NCI-H2196 (cell line): ENCODE measurements at regions not wholly inside any gene's neighbourhood (a gene's known extent, or its start where the extent isn't known, plus 50 kb on each side); places are given as distances from the start of the nearest gene placed in this dataset.

Experiments used
- DNase-seq: peaks from one replicate; lab custom pipeline; 2025; ENCODE audit not compliant: unreplicated experiment; lab: John Stamatoyannopoulos, UW

DNA sequence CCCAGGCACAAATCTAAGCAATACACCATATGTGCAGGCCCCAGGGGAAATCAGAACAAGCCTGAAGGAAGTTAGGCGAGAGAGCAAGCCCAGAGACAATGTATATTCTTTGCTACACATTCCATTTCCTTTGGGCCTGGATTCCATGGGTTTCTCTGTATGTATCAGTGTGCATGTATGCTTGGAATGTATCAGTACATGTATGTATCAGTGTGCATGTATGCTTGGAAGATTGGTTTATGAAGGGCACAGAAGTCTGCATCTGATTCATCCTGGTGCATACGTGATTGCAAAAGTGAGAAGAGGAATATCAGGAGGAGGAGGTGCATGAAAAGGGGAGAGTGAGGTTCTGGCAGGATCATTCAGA is 232.6 kb upstream of the ANKRD55 start:
- DNase-seq: no peak

DNA sequence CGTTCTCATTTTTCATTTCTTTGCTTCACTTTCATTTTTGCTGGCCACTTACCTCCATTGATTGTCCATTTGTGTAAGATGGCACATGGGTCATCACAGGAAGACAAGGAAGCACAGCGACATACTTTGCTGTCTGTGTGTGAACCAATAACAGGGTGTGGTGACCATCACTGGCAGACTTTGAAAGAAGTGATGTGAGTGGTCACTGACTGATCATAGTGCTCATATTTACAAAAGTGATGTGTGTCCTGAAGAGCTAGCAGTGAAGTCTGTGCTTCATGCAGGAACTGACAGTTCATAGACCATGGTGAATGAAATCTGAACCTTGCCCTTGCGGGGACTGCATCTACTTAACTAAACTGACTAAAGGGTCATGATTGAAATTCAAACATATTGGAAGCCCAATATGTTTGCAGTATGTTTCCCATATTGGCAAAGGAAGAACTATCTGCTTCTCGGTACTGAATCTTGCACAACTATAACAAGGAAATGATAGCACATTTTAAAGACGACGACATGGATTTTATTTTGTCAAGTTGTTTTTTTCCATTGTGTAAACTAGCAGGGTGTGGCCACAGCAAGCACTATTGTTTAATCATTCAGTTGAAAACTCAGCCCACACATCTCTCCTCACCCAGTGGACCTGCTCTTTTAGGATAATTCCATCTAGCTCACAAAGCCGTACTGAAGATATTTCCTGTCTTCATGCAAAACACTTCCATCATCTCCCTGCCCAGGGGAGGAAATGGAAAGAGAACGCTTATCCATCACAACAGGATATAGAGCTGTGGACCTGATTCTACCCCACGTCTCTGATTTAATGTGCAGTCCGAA is 232.0 kb upstream of the ANKRD55 start:
- no peak for DNase-seq

DNA sequence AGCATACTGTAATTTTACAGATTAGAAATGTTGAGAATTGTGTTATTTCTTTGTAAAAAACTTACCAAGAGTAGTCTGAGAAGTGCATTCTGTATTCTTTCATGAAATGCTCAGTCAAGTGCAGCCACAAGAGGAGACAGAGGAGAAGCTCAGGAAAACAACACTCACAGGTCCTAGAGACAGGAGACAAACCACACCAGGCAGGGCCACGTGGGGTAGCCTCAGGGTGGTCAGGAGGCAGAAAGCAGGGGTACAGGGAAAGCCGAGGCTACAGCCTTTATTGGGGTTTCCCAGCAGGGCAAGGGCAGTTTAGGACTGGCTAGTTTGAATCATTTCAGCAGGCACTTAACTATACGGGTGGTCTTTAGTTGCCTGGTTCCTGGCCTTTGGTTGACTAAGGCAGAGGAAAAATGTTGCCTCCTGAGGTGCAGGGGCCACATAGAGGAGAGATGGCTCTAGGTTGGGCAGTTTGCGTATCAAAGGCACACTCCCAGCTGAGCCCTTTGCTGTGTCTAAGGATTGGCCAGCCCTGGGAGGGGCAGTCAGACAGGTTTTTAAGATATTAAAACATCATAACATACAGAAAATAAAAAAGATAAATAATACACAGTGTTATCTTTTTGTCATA is 230.9 kb upstream of the ANKRD55 start:
- no peak for DNase-seq

DNA sequence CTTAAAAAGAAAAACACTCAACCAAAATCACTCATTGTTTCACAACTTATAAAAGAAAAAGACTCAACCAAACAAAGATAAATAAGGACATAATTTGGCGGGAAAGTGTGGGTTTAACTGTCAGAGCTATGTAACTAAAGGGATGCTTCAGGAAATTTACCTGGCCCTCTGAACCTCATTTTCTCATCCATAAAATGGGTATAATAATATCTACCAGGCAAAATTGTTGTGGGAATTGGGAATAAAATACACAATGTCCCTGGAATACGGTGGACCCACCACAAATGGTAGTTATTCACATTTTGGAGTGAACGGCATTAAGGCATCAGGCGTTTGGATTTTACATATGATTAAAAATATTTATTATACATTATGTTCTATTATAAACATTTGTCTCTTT is 228.5 kb upstream of the ANKRD55 start:
- no peak for DNase-seq

DNA sequence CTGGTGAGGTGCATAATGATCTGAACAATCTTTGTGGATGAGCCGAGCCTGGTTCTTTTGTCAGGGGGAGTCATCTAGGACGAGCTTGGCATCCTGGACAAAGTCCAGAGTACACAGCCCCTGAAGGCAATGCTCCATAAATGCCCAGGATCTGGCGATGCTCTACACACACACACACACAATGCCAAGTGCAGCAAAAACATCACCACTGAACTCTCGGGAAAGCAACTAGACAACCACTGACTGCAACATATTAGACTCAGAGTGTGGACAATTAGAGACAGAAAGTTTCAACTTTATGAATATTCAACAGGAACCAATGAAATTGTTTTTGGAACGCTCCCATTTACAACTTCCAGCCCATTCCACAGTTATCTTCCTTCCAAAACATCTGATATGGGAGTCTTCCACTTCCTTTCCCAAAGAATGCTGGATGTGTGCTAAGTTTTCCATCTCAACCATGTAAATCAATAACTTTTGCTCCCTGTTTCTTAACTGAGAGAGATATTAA is 227.6 kb upstream of the ANKRD55 start:
- no peak for DNase-seq

DNA sequence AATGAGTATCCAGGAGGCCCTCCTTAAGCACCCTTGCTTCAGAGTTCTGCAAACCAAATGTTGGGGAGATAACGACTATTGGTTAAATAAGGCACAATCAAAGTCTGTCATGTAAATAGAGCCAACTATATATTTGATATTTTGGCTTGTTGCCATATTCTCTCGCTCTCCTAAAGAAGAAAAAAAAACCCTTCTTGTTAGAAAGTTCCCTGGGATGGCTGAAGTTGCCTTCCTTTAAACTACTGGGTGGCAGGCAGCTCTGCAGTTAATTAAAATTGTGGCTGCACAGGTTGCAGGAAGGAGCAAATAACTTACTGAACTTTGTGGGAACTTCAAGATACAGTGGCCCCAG is 227.0 kb upstream of the ANKRD55 start:
- DNase-seq: no peak

DNA sequence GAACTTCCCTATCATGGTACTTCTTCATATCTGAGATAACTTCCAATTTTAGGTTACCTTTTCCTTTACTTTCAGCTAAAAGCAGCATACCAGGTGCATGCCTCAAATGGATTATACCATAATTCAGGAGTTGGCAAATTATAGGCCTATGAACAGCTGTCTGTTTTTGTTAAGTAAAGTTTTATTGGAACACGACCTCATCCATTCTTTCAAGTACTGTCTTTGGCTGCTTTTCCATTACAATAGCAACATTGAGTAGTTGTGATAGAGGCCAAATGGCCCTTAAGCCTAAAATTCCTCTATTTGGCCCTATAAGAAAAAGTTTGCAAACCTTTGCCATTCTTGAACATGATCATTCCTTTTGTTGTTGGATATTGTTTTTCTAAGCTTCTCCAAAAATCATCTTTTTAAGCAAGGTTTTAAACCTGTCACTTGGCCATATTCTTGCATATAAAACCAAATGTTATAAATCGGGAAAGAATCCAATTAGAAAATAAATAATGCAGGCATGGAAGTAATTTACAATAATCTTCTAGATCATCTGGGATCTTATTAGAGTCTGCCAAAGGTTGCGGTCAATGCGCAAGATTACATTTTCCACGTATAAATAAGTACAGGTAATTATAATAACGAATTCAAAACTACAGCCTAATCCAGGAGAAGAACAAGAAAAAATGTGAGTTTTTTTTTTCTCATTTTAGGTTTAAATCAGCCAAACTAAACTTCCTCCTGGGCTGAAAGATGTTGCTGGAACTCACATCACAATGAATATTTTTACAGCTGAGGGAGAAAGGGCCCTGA is 226.5 kb upstream of the ANKRD55 start:
- DNase-seq: no peak

DNA sequence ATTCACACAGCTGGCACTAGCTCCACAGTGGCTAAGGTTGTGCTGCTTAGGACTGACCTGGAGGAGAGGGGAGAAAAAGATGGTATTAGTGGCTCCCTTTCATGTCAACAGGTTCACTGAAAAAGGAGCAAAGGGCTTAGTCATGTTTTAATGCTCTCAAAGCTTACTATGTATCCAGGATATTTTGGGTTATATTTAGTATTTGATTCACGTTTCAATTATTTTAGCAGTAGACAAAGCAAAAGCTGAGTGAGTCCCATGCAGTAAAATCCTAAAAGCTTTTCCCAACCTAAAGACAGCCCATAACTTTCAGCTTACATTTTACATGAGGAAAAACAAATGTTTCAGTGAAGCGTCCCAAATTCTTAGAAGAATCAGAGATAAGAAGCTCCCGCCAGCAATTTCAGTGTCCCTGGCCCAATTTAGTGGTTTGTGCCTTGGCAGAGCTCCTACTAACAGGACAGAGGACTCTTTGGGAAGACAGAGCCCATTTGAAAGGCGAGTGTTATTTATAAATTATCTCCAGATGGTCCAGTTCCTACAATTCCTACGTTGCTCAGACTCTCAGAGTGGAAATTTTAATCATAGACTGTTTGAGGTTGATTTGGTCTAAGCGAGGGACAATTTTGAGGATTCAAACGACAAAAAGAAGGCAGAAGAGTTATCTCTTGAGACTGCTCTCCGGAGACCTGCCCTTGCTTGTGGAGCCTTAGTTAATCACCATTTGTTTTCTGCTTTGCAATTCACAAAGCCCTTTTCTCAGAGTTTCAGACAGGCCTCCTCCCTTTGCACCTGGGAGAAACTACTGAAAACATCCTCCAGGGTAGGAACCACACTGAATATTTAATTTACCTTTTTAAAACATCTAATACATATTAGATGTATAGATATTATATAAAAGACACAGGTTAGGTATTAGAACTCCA is 225.0 kb upstream of the ANKRD55 start:
- no peak for DNase-seq

DNA sequence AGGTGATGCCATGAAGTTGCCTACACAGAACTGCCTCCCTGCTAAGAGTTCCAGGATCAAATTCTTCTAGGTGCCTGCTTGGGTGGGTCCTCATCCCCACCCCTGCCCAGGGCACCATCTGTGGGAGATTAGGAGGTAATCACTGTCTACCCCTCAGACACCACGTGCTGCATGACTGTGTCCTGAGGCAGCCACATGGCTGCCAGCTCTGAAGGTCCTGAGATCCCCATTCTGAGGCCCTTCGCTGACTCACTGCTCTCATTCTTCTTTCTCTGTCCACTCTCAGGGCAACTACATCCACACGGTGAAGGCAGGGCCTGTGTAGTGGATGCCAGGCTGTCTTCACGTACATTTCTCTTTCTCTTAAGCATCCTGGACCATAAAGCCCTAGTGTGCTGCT is 222.9 kb upstream of the ANKRD55 start:
- DNase-seq: no peak

DNA sequence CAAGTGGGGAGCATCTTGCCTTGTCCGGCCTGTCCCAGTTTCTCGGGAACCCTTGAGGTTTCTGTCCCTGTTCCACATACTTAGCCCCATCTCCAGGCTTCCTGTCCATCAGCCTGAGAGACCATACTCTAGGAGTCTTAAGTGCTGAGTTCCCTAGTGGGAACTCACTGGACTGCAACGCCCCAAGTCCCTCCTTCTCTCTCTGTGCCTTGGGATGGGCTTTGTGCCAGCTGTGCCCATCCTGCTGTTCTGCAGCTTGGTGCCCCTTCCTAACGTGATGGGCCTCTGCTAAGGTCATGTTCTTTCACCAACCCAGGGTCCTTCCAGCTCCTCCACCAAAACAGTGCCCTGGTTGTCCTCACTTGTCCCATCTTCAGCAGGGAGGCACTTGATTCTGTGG is 222.3 kb upstream of the ANKRD55 start:
- no peak for DNase-seq

DNA sequence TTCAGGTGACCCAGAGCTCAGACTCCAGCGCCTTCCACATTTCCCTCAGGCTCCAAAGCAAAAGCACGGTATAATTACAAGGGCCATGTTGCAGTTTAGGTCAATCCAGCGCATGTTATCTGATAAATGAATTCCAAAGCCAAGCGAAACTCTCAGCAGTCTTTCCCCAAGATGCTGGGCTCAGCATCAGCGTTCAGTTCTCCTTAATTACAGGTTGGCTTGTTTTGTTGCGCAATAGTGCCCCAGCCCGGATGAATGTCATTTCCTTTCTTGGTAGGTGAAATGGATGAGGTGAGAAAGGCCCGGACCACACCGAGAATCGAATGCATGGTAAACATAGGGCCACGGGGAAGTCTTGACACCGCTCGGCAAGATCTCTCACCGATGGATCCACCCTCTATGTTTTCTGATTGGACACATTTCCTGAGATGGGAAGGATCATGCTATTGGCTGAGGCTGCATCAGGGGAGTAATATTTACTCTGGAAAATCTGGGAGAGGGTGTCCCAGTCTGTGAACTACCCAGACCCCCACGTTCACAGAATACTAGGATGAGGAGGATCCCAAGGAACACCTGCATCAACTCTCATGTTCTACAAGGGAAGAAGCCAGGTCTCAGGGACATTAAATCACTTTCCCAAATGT is 221.2 kb upstream of the ANKRD55 start:
- no peak for DNase-seq

DNA sequence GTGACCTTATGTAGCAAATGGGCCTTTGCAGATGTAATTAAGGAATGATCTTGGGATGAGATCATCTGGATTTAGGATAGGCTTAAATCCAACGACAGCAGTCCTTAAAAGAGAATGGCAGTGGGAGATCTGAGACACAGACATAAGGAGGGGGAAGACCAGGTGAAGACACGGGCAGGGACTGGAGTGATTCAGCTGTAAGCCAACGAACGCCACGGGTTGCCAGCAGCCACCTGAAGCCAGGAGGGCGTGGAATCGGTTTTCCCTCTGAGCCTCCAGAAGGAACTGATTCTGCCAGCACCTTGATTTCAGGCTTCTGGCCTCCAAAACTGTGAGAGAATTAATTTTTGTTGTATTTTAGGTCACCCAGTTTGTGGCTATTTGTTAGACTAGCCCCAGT is 218.6 kb upstream of the ANKRD55 start:
- DNase-seq: no peak

DNA sequence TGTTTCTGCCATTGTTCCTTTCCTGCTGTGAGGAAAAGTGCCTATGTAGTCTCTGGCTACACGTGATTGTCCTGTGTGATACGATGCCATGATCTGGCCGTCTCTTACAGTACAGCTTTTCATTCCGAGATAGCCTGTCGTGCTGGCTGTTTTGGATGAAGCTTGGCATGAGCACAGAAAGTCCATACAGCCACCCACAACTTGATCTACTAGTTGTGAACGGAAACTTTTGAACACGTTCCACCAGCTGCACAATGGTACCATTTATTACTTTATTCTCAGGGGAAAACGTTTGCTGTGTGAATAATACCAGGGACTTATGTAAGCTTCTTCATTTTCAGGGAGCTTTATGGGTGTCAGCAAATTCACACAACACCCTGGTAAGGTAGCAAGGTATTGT is 217.6 kb upstream of the ANKRD55 start:
- no peak for DNase-seq

DNA sequence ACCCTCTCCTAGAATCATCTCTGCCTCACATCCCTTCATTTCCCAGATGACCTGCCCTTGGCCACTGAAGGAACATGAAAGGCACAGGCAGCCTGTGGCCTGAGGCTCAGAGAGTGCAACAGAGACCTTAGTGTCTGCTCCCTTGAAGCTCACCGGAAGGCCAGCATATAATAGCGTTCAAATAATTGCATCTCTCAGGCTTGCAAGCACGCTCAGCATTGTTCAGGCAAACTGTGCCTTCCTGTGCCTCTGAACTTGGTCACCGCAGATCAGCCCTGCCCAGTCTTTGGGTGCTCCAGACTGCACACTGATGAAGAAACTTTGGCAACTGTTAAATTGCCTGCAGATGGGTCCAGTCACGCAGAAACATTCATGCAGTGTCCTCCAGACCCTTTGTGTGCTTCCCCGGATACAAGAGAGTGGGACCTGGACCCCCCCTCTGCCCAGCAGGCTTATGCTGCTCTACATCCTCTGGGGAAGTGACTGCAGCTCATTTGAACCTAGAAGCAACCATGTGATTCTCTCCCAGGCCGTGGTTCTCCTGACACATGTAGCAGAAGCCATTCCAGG is 216.0 kb upstream of the ANKRD55 start:
- no peak for DNase-seq

DNA sequence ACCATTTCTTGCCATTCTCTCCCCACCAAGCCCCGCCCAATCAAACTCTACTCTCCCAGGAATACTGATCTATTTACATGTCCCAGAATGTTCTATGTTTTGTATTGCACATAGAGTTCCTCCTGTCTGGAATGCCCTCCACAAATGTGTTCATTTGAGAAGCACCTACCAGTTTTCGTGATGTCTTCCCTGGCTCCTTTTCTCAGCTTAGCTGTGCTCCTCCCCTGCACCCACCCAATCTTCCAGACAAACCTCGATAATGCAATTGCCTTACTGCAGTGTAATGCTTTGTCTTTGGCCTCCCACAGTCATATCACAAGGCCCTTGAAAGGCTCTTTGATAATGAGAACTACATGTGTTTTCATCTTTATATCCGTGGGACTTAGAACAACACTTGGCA is 214.5 kb upstream of the ANKRD55 start:
- DNase-seq: no peak

DNA sequence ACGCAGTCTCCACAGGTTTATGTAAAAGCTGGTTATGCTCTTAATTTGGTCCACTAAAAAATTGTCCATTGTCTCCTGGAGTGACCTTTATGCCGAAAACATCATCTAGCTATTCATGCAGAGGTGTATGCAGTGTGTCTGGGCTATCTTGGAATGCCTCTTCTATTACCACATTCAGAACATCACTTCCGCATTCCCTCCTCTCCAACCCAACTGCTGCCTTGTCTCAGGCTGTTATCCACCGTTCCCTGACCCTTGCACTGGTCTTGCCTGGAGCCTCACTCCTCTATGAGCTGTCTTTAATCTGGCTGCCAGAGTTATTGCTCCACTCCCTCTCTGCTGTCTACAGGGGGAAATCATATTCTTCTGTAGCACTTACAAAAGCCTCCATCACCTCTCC is 214.1 kb upstream of the ANKRD55 start:
- no peak for DNase-seq

DNA sequence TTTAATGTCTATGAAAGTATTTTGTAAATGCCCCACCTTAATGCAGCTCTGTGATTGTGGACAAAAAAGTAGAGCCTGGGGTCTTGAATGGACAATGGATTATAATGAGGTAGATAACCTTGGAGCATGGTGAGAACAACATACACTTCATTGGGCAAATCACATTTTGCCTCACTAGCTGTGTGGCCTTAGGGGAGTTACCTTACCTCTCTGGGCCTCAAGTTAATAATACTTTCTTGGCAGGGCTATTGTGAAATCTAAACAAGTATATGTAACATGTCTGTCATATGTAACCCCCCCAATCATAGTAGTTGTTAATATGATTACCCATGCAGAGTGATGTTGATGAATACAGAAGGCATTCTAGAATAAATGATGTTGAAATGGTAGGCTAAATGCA is 213.6 kb upstream of the ANKRD55 start:
- no peak for DNase-seq

DNA sequence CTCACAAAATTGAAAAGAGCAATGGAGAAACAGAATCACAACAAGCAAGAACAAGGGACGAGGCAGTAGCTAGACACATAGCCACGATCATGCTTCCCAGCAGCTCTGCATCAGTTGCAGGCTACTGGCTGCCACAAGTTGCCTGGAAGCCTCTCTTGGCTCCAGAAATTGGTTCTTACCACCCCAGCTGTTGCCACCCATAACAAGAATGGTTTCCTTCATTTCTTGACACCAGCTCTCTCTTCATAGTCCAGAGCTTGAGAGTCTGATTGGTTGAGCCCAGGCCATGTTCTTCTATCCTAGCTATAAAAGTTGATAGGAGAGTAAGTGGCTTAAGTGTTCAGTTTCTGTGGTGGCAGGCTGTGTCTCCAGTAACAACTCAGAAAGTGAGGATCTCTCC is 210.7 kb upstream of the ANKRD55 start:
- no peak for DNase-seq

DNA sequence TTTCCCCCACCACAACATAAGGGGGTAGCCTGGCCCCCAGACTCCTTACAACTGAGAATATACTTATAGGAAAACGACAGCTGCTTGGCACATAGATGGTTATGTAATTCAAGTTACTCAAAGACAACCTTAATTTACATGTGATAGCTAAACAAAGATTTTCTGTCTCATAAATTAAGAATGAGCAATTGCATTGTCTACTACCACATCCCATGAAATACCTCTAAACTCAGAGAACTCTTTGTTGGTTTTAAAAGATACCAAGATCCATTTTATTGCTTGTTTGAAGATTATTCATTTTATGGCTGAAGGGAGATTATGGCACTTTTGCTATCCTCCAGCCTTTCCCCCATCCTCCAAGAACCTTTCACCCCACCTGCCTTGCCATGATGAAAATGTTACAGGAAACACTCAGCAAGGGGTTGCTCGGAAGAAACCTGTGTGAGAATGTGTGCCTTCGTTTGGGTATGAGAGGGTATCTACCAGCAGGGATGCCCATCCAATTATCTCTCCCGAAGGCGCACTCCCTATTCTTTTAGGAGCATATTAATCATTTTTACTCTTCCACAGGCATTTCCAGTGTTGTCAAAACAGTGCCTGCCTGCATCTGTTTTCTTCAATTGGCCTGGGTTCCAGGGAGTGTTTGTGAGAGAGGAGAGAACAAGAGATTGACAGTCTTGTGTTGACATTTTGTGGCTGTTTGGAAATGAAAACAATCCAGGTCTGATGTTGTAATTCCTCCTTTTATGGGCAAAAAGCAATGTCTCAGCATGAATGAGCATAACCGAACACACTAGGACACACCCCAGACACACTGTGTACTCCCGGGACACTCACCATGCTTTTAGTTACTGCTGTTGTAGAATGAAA is 208.0 kb upstream of the ANKRD55 start:
- no peak for DNase-seq
